Activated T-cell treated with anti-CD3 and anti-CD28 coated beads, Interleukin-2, amount 50 U/mL, for 72 hours (primary cell): ENCODE measurements at regions not wholly inside any gene's neighbourhood (a gene's known extent, or its start where the extent isn't known, plus 50 kb on each side); places are given as distances from the start of the nearest gene placed in this dataset.

ENCODE experiments used
- ATAC-seq, 2 donors: fragments of 150-1000 bp; cut with Tn5 transposase; replicated peaks in 1 of 2; 2 replicates each; pipeline ENCODE4 v1.10.0; 2021; ENCODE audit warnings: moderate library complexity in 2 of 2, mild to moderate bottlenecking in 1 of 2
- DNase-seq, 2 donors: peaks; one replicate each; pipeline ENCODE4 v3.0.0; 2021 to 2022; ENCODE audit warnings: mixed read lengths in 1 of 2
- H3K27ac Mint-ChIP-seq: one replicate; pipeline ENCODE4 v1.8.0; 2022; ENCODE audit warnings: mild to moderate bottlenecking, moderate library complexity, mixed read lengths
- H3K27me3 Mint-ChIP-seq: one replicate; pipeline ENCODE4 v1.8.0; 2022; ENCODE audit warnings: low read depth, mixed read lengths
- H3K36me3 Mint-ChIP-seq, 2 donors: one replicate each; pipeline ENCODE4 v1.8.0; 2022; ENCODE audit warnings: mixed read lengths in 2 of 2, mild to moderate bottlenecking in 1 of 2; ENCODE audit not compliant: insufficient read depth in 2 of 2
- H3K4me1 Mint-ChIP-seq: one replicate; pipeline ENCODE4 v1.8.0; 2022; ENCODE audit warnings: low read depth, mixed read lengths
- H3K4me3 Mint-ChIP-seq, 2 donors: one replicate each; pipeline ENCODE4 v1.8.0; 2022; ENCODE audit warnings: mild to moderate bottlenecking in 2 of 2, mixed read lengths in 2 of 2, moderate library complexity in 2 of 2
- H3K9me3 Mint-ChIP-seq, 2 donors: one replicate each; pipeline ENCODE4 v1.8.0; 2022; ENCODE audit warnings: mixed read lengths in 2 of 2

GRCh38 chr10:81031774-81032173, 494.1 kb downstream of the SH2D4B start:
- Mint-ChIP-seq H3K4me3 (no peak overlapping the region), H3K9me3 (peaks cover 5 to 6% of the 10 kb centered on the region in 2 donors), H3K36me3 (no peaks in the 10 kb centered on the region), H3K27ac (no peak overlapping the region), H3K4me1 (no peaks in the 10 kb centered on the region), H3K27me3 (peaks cover 5% of the 10 kb centered on the region)
- DNase-seq (no peak), ATAC-seq (no peak)

GRCh38 chr10:81034383-81034782, 496.7 kb downstream of the SH2D4B start:
- no peak overlapping the region for H3K27ac Mint-ChIP-seq
- H3K4me3 Mint-ChIP-seq: no peak overlapping the region
- H3K27me3 Mint-ChIP-seq: peaks cover 5% of the 10 kb centered on the region
- peaks cover 5 to 7% of the 10 kb centered on the region in 2 donors for H3K9me3 Mint-ChIP-seq
- no peaks in the 10 kb centered on the region for H3K4me1 Mint-ChIP-seq
- H3K36me3 Mint-ChIP-seq: no peaks in the 10 kb centered on the region
- ATAC-seq: no peak
- no peak for DNase-seq

GRCh38 chr10:81036257-81036656, 498.6 kb downstream of the SH2D4B start:
- Mint-ChIP-seq H3K4me1 (no peaks in the 10 kb centered on the region), H3K4me3 (no peak overlapping the region), H3K27ac (no peak overlapping the region), H3K27me3 (peaks cover 5% of the 10 kb centered on the region), H3K36me3 (no peaks in the 10 kb centered on the region), H3K9me3 (peaks cover 3 to 5% of the 10 kb centered on the region in 2 donors)
- ATAC-seq (no peak), DNase-seq (no peak)

- no peaks in the 10 kb centered on the region for H3K4me1 Mint-ChIP-seq
- DNase-seq: no peak
- ATAC-seq: no peak
- H3K4me3 Mint-ChIP-seq: no peak overlapping the region
- peaks cover 3 to 5% of the 10 kb centered on the region in 2 donors for H3K9me3 Mint-ChIP-seq
- H3K27me3 Mint-ChIP-seq: peaks cover 11% of the 10 kb centered on the region
- H3K36me3 Mint-ChIP-seq: no peaks in the 10 kb centered on the region
- no peak overlapping the region for H3K27ac Mint-ChIP-seq
These were observed 502.3 kb downstream of the SH2D4B start for GRCh38 chr10:81040031-81040430.

- H3K4me3 Mint-ChIP-seq: no peak overlapping the region
- H3K4me1 Mint-ChIP-seq: no peaks in the 10 kb centered on the region
- peaks cover 1 to 2% of the 10 kb centered on the region in 2 donors for H3K9me3 Mint-ChIP-seq
- no peak for ATAC-seq
- no peak for DNase-seq
- no peaks in the 10 kb centered on the region for H3K36me3 Mint-ChIP-seq
- no peak overlapping the region for H3K27ac Mint-ChIP-seq
- H3K27me3 Mint-ChIP-seq: peaks cover 12% of the 10 kb centered on the region
These were observed 503.2 kb downstream of the SH2D4B start for GRCh38 chr10:81040940-81041339.

GRCh38 chr10:81042647-81043046, 504.9 kb downstream of the SH2D4B start:
- Mint-ChIP-seq H3K27ac (no peak overlapping the region), H3K4me1 (no peaks in the 10 kb centered on the region), H3K4me3 (no peak overlapping the region), H3K27me3 (peaks cover 9% of the 10 kb centered on the region), H3K36me3 (no peaks in the 10 kb centered on the region), H3K9me3 (no peaks in the 10 kb centered on the region)
- no peak for DNase-seq
- ATAC-seq: no peak

GRCh38 chr10:81065474-81065873, 527.8 kb downstream of the SH2D4B start:
- Mint-ChIP-seq H3K36me3 (no peaks in the 10 kb centered on the region), H3K27me3 (no peaks in the 10 kb centered on the region), H3K27ac (no peak overlapping the region), H3K9me3 (peaks cover 0 to 2% of the 10 kb centered on the region in 2 donors), H3K4me3 (no peak overlapping the region), H3K4me1 (no peaks in the 10 kb centered on the region)
- no peak for ATAC-seq
- DNase-seq: no peak

GRCh38 chr10:81068460-81068859, 530.8 kb downstream of the SH2D4B start:
- Mint-ChIP-seq H3K27ac (no peak overlapping the region), H3K4me3 (no peak overlapping the region), H3K4me1 (no peaks in the 10 kb centered on the region), H3K9me3 (peaks cover 0 to 2% of the 10 kb centered on the region in 2 donors), H3K27me3 (no peaks in the 10 kb centered on the region), H3K36me3 (no peaks in the 10 kb centered on the region)
- ATAC-seq (no peak), DNase-seq (no peak)

GRCh38 chr10:81071087-81071796, 533.5 kb downstream of the SH2D4B start:
- Mint-ChIP-seq H3K27me3 (no peaks in the 10 kb centered on the region), H3K4me1 (no peaks in the 10 kb centered on the region), H3K9me3 (no peaks in the 10 kb centered on the region), H3K4me3 (no peak overlapping the region), H3K27ac (no peak overlapping the region), H3K36me3 (no peaks in the 10 kb centered on the region)
- DNase-seq (no peak), ATAC-seq (no peak)

GRCh38 chr10:81073155-81073554, 535.5 kb downstream of the SH2D4B start:
- no peak for DNase-seq
- Mint-ChIP-seq H3K4me3 (no peak overlapping the region), H3K27ac (no peak overlapping the region), H3K36me3 (no peaks in the 10 kb centered on the region), H3K9me3 (no peaks in the 10 kb centered on the region), H3K4me1 (no peaks in the 10 kb centered on the region), H3K27me3 (no peaks in the 10 kb centered on the region)
- ATAC-seq: no peak

GRCh38 chr10:81081887-81082620, 544.4 kb downstream of the SH2D4B start:
- DNase-seq (no peak), ATAC-seq (no peak)
- Mint-ChIP-seq H3K4me3 (no peak overlapping the region), H3K9me3 (peaks cover 0 to 2% of the 10 kb centered on the region in 2 donors), H3K27ac (no peak overlapping the region), H3K36me3 (no peaks in the 10 kb centered on the region), H3K27me3 (peaks cover 4% of the 10 kb centered on the region), H3K4me1 (no peaks in the 10 kb centered on the region)

GRCh38 chr10:81082621-81083376, 545.1 kb downstream of the SH2D4B start:
- Mint-ChIP-seq H3K4me1 (no peaks in the 10 kb centered on the region), H3K9me3 (peaks cover 0 to 2% of the 10 kb centered on the region in 2 donors), H3K27me3 (peaks cover 4% of the 10 kb centered on the region), H3K27ac (no peak overlapping the region), H3K4me3 (no peak overlapping the region), H3K36me3 (no peaks in the 10 kb centered on the region)
- ATAC-seq (no peak), DNase-seq (no peak)

- peaks cover 0 to 4% of the 10 kb centered on the region in 2 donors for H3K9me3 Mint-ChIP-seq
- no peak overlapping the region for H3K27ac Mint-ChIP-seq
- no peaks in the 10 kb centered on the region for H3K4me1 Mint-ChIP-seq
- no peaks in the 10 kb centered on the region for H3K36me3 Mint-ChIP-seq
- ATAC-seq (no peak), DNase-seq (no peak)
- no peak overlapping the region for H3K4me3 Mint-ChIP-seq
- no peaks in the 10 kb centered on the region for H3K27me3 Mint-ChIP-seq
These were observed 555.4 kb downstream of the SH2D4B start for GRCh38 chr10:81093056-81093455.
